Gastroesophageal sphincter (tissue), 3 donors: ENCODE measurements at regions not wholly inside any gene's neighbourhood (a gene's known extent, or its start where the extent isn't known, plus 50 kb on each side); places are given as distances from the start of the nearest gene placed in this dataset.

ENCODE experiments used
- CTCF ChIP-seq, 4 experiments: fragments of 200-600 bp in 2 of 4; fragments of 450-650 bp in 2 of 4; sonication (generic) in 1 of 4; IDR thresholded peaks; one replicate each; pipeline ENCODE4 v1.5.1; 2017 to 2019; ENCODE audit warnings: antibody characterized with exemption in 4 of 4, mild to moderate bottlenecking in 2 of 4, moderate library complexity in 2 of 4
- EP300 ChIP-seq: sonication (generic); formaldehyde crosslinking; IDR thresholded peaks from one replicate; pipeline ENCODE4 v1.6.1; 2017; ENCODE audit warnings: antibody characterized with exemption, mild to moderate bottlenecking
- POLR2A ChIP-seq, 2 donors: fragments of 450-650 bp; IDR thresholded peaks; one replicate each; pipeline ENCODE4 v1.6.1; 2017; ENCODE audit warnings: antibody characterized with exemption in 2 of 2, mild to moderate bottlenecking in 2 of 2, moderate library complexity in 1 of 2
- POLR2AphosphoS5 ChIP-seq: sonication (generic); formaldehyde crosslinking; IDR thresholded peaks from one replicate; pipeline ENCODE4 v1.6.1; 2017; ENCODE audit warnings: antibody characterized with exemption

- TF ChIP-seq CTCF (IDR thresholded peaks at IDR 0.05) (no peak), POLR2AphosphoS5 (no peak), POLR2A (IDR thresholded peaks at IDR 0.05) (no peak), EP300 (no peak)
Measured at GRCh38 chr5:156274453-156274852, 52.5 kb upstream of the SGCD start.
